CD14-positive monocyte (primary cell): ENCODE measurements at regions not wholly inside any gene's neighbourhood (a gene's known extent, or its start where the extent isn't known, plus 50 kb on each side); places are given as distances from the start of the nearest gene placed in this dataset.

Source experiments
- DNase-seq, 3 donors: peaks; one replicate each; pipeline ENCODE4 v3.0.0-alpha.2; 2011 to 2022
- H2AFZ ChIP-seq: 2 replicates; pipeline ENCODE4 v1.6.0; 2012; ENCODE audit warnings: mild to moderate bottlenecking, low read depth, low read length, inconsistent platforms; ENCODE audit not compliant: insufficient read depth, poor library complexity, severe bottlenecking
- H3K27ac ChIP-seq, 2 donors: 1 replicate in 1 of 2; 2 replicates in 1 of 2; pipeline ENCODE4 v1.5.1; 2012 to 2013; ENCODE audit warnings: low read length in 2 of 2, control low read depth in 1 of 2, inconsistent platforms in 1 of 2, low read depth in 1 of 2, mild to moderate bottlenecking in 1 of 2
- H3K27me3 ChIP-seq, 2 donors: one replicate each; pipeline versions ENCODE4 v1.6.0 to v1.6.1; 2011 to 2013; ENCODE audit warnings: low read length in 2 of 2; ENCODE audit not compliant: control insufficient read depth in 2 of 2, insufficient read depth in 2 of 2
- H3K36me3 ChIP-seq, 2 donors: replicated peaks in 1 of 2; 1 replicate in 1 of 2; 2 replicates in 1 of 2; pipeline versions ENCODE4 v1.5.1 to v1.6.1; 2012 to 2013; ENCODE audit warnings: low read length in 2 of 2, control low read depth in 1 of 2, inconsistent platforms in 1 of 2, mild to moderate bottlenecking in 1 of 2; ENCODE audit not compliant: insufficient read depth in 2 of 2, control insufficient read depth in 1 of 2
- H3K4me1 ChIP-seq, 2 donors: 1 replicate in 1 of 2; 2 replicates in 1 of 2; pipeline versions ENCODE4 v1.5.1 to v1.6.1; 2012 to 2013; ENCODE audit warnings: low read length in 2 of 2, control low read depth in 1 of 2, inconsistent platforms in 1 of 2, mild to moderate bottlenecking in 1 of 2, moderate library complexity in 1 of 2; ENCODE audit not compliant: insufficient read depth in 2 of 2, control insufficient read depth in 1 of 2
- H3K4me2 ChIP-seq: replicated peaks from 2 replicates; pipeline ENCODE3; 2012; ENCODE audit warnings: low read length, moderate library complexity, mild to moderate bottlenecking; ENCODE audit not compliant: poor library complexity, severe bottlenecking; ENCODE audit errors: extremely low read depth
- H3K4me3 ChIP-seq, 3 experiments: fragments of 200-600 bp in 1 of 3; sonication (generic) in 1 of 3; replicated peaks in 1 of 3; 1 replicate in 2 of 3; 2 replicates in 1 of 3; pipeline ENCODE4 v1.5.1; 2011 to 2013; ENCODE audit warnings: low read length in 3 of 3, mild to moderate bottlenecking in 3 of 3, control low read depth in 2 of 3, low read depth in 2 of 3, inconsistent platforms in 1 of 3, moderate library complexity in 1 of 3
- H3K79me2 ChIP-seq: 2 replicates; pipeline ENCODE4 v1.6.0; 2012; ENCODE audit warnings: mild to moderate bottlenecking, control low read depth, inconsistent platforms, low read length, moderate library complexity; ENCODE audit not compliant: insufficient read depth
- H3K9ac ChIP-seq: 2 replicates; pipeline ENCODE4 v1.6.0; 2017; ENCODE audit warnings: low read length, mild to moderate bottlenecking; ENCODE audit not compliant: insufficient read depth, poor library complexity, severe bottlenecking
- H3K9me3 ChIP-seq, 2 donors: replicated peaks in 1 of 2; 1 replicate in 1 of 2; 2 replicates in 1 of 2; pipeline versions ENCODE4 v1.5.1 to v1.6.1; 2012 to 2013; ENCODE audit warnings: low read length in 2 of 2, control low read depth in 1 of 2; ENCODE audit not compliant: control insufficient read depth in 1 of 2, insufficient read depth in 1 of 2
- H4K20me1 ChIP-seq: 2 replicates; pipeline ENCODE4 v1.6.0; 2012; ENCODE audit warnings: mild to moderate bottlenecking, low read length, control low read depth, moderate library complexity; ENCODE audit not compliant: insufficient read depth
- H3K27ac Mint-ChIP-seq, 7 donors: one replicate each; pipeline ENCODE4 v1.8.0; 2020; ENCODE audit warnings: mild to moderate bottlenecking in 7 of 7, mixed read lengths in 7 of 7, moderate library complexity in 6 of 7, inconsistent platforms in 2 of 7
- H3K27me3 Mint-ChIP-seq, 3 donors: one replicate each; pipeline ENCODE4 v1.8.0; 2021 to 2022; ENCODE audit warnings: low read depth in 3 of 3, mild to moderate bottlenecking in 3 of 3, mixed read lengths in 3 of 3, moderate library complexity in 3 of 3, inconsistent platforms in 1 of 3
- H3K36me3 Mint-ChIP-seq, 2 donors: one replicate each; pipeline ENCODE4 v1.8.0; 2020; ENCODE audit warnings: mixed read lengths in 2 of 2, inconsistent platforms in 1 of 2, mild to moderate bottlenecking in 1 of 2
- H3K4me1 Mint-ChIP-seq: one replicate; pipeline ENCODE4 v1.8.0; 2020; ENCODE audit warnings: mild to moderate bottlenecking, mixed read lengths
- H3K4me3 Mint-ChIP-seq, 2 donors: one replicate each; pipeline ENCODE4 v1.8.0; 2020; ENCODE audit warnings: mild to moderate bottlenecking in 2 of 2, mixed read lengths in 2 of 2, moderate library complexity in 1 of 2
- H3K9me3 Mint-ChIP-seq, 7 donors: one replicate each; pipeline ENCODE4 v1.8.0; 2020 to 2022; ENCODE audit warnings: mixed read lengths in 7 of 7, mild to moderate bottlenecking in 6 of 7, moderate library complexity in 6 of 7, inconsistent platforms in 2 of 7
- WGBS: methylation state at CpG from one replicate; pipeline ENCODE4 v1.1.5; 2013; ENCODE audit warnings: missing lambda C conversion rate; ENCODE audit not compliant: insufficient coverage; 5-methylcytosine and 5-hydroxymethylcytosine counted together
- intact Hi-C, 2 donors: fragments of 100-400 bp; cut with micrococcal nuclease; formaldehyde crosslinking; loops; one replicate each; pipeline versions ENCODE4 v1.15.0 to v1.15.1; 2023
- TF ChIP-seq, protein P1 (sequence below): fragments of 200-600 bp; IDR thresholded peaks from one replicate; pipeline ENCODE4 v1.8.0; 2022; ENCODE audit warnings: antibody characterized with exemption, mild to moderate bottlenecking

DNA sequence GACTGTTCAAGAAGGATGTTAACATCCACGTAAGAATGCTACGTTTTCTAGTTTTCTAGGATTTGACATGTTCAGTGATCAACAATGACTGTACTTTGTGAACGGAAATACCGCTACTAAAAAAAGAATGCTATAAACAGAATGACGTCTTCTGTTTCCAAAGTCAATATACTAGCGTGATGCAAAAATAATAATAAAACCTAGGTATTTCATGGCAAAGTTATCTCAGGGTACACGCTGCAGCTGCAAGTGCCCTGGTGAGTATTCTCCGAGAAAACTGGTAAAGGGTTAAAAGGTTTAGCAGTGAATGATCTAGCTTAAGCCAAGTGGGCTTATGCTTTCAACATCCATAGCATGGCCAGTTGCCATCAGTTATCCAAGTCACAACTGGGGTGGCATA lies 653.3 kb upstream of the PFKP start:
- H4K20me1 ChIP-seq, result no peaks in the 10 kb centered on the region
- 95% methylated on average over 4 of the region's 8 CpGs for WGBS
- H3K27me3 Mint-ChIP-seq, result peaks cover 0 to 2% (median 0%) of the 10 kb centered on the region in 3 donors

DNA sequence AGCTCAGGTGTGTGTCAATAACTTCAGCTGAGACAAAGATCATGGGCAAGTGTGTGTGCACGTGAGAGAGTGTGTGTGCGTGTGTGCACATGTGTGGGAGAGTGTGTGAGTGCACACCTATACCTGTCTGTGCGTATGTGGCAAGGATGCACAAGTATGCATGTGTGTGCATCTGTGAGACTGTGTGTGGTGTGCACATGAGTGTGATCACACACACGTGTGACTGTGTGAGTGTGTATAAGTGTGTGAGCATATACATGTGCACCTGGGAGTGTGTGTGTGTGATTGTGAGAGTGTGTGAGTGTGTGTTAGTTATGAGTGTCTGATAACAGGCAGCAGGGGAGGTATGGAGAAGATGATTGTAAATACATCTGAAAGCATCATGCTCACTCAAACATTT lies 657.3 kb upstream of the PFKP start:
- Histone ChIP-seq H3K36me3 (no peaks in the 10 kb centered on the region), H3K4me3 (no peak overlapping the region), H3K4me2 (no peak overlapping the region), H3K27ac (no peak overlapping the region), H3K79me2 (no peaks in the 10 kb centered on the region), H3K27me3 (no peaks in the 10 kb centered on the region), H4K20me1 (no peaks in the 10 kb centered on the region), H3K9ac (no peak overlapping the region), H3K9me3 (peaks cover 2 to 19% of the 10 kb centered on the region in 2 donors), H2AFZ (no peak overlapping the region), H3K4me1 (no peaks in the 10 kb centered on the region)
- Mint-ChIP-seq H3K27ac (no peak overlapping the region), H3K4me1 (no peaks in the 10 kb centered on the region), H3K36me3 (no peaks in the 10 kb centered on the region), H3K27me3 (peaks cover 0 to 2% (median 2%) of the 10 kb centered on the region in 3 donors), H3K4me3 (no peak overlapping the region), H3K9me3 (peaks cover 0 to 10% (median 3%) of the 10 kb centered on the region in 7 donors)
- no peak for DNase-seq
- TF ChIP-seq, protein P1, sequence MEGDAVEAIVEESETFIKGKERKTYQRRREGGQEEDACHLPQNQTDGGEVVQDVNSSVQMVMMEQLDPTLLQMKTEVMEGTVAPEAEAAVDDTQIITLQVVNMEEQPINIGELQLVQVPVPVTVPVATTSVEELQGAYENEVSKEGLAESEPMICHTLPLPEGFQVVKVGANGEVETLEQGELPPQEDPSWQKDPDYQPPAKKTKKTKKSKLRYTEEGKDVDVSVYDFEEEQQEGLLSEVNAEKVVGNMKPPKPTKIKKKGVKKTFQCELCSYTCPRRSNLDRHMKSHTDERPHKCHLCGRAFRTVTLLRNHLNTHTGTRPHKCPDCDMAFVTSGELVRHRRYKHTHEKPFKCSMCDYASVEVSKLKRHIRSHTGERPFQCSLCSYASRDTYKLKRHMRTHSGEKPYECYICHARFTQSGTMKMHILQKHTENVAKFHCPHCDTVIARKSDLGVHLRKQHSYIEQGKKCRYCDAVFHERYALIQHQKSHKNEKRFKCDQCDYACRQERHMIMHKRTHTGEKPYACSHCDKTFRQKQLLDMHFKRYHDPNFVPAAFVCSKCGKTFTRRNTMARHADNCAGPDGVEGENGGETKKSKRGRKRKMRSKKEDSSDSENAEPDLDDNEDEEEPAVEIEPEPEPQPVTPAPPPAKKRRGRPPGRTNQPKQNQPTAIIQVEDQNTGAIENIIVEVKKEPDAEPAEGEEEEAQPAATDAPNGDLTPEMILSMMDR, result no peak
- intact Hi-C loops, result no loop called here
- WGBS, result 93% methylated on average over 4 of the region's 4 CpGs

More for the DNA sequence above, 653.3 kb upstream of the PFKP start:
- H3K4me1 ChIP-seq, result no peaks in the 10 kb centered on the region
- no peak overlapping the region for H3K27ac ChIP-seq
- no peak overlapping the region for H3K4me2 ChIP-seq
- H3K36me3 ChIP-seq, result no peaks in the 10 kb centered on the region
- no peaks in the 10 kb centered on the region for H3K79me2 ChIP-seq
- no peak overlapping the region for H3K9ac ChIP-seq
- intact Hi-C loops, result no loop called here
- Mint-ChIP-seq H3K4me1 (no peaks in the 10 kb centered on the region), H3K27ac (no peak overlapping the region), H3K9me3 (peaks cover 0 to 10% (median 5%) of the 10 kb centered on the region in 7 donors), H3K4me3 (no peak overlapping the region), H3K36me3 (no peaks in the 10 kb centered on the region)
- H3K9me3 ChIP-seq, result peaks cover 6 to 23% of the 10 kb centered on the region in 2 donors
- H3K27me3 ChIP-seq, result no peaks in the 10 kb centered on the region
- TF ChIP-seq, protein P1, result no peak
- DNase-seq, result no peak
- no peak overlapping the region for H2AFZ ChIP-seq
- H3K4me3 ChIP-seq, result no peak overlapping the region
